ENCODE measurements at regions not wholly inside any gene's neighbourhood (a gene's known extent, or its start where the extent isn't known, plus 50 kb on each side); places are given as distances from the start of the nearest gene placed in this dataset.

DNA sequence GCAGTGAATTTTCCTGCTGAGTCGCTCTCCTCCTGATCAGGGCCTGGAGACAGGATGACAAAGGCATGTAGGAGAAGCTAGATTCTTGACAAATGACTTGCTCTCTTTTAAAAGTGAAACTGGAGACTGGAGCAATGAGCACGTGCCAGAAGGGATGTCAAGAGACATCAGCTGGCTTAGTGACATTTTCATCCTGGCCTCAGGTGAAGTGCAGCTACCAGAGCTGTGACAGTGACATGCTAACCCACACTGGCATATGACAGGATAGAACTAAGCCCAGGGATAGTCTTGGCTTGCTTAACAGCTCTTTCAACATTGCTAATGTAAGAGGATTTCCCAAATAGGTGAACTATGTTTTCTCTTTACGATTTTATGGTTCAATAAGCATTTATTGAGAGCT is 757.5 kb upstream of the DDX18 start:
- no peak for TF ChIP-seq TOX (CRISPR knock-in tag; IDR thresholded peaks at IDR 0.05; ENCODE audit: borderline replicate concordance)
- TF ChIP-seq, protein P1, sequence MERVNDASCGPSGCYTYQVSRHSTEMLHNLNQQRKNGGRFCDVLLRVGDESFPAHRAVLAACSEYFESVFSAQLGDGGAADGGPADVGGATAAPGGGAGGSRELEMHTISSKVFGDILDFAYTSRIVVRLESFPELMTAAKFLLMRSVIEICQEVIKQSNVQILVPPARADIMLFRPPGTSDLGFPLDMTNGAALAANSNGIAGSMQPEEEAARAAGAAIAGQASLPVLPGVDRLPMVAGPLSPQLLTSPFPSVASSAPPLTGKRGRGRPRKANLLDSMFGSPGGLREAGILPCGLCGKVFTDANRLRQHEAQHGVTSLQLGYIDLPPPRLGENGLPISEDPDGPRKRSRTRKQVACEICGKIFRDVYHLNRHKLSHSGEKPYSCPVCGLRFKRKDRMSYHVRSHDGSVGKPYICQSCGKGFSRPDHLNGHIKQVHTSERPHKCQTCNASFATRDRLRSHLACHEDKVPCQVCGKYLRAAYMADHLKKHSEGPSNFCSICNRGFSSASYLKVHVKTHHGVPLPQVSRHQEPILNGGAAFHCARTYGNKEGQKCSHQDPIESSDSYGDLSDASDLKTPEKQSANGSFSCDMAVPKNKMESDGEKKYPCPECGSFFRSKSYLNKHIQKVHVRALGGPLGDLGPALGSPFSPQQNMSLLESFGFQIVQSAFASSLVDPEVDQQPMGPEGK (CRISPR knock-in tag; IDR thresholded peaks at IDR 0.05; ENCODE audit: borderline replicate concordance) = no peak
